Stimulated activated naive B cell treated with anti-CD40 and anti-IgM and Interleukin-4, amounts not matched to agents 10 μg/mL and 1 μg/mL and 100 μg/mL, for 72 hours (primary cell): ENCODE measurements at regions not wholly inside any gene's neighbourhood (a gene's known extent, or its start where the extent isn't known, plus 50 kb on each side); places are given as distances from the start of the nearest gene placed in this dataset.
"Not testable (repeated sequence)": the region's sequence is repeated elsewhere in the genome, so short reads cannot be mapped to it uniquely, and the experiment has no call there.

Source experiments
- ATAC-seq, 2 donors: fragments of 150-1000 bp; cut with Tn5 transposase; replicated peaks; 2 replicates each; pipeline ENCODE4 v1.10.0; 2021; ENCODE audit warnings: moderate library complexity in 1 of 2
- DNase-seq: peaks from one replicate; pipeline ENCODE4 v3.0.0; 2021
- H3K27ac Mint-ChIP-seq: one replicate; pipeline ENCODE4 v1.8.0; 2022; ENCODE audit warnings: mild to moderate bottlenecking, mixed read lengths
- H3K27me3 Mint-ChIP-seq, 2 donors: one replicate each; pipeline ENCODE4 v1.8.0; 2022; ENCODE audit warnings: mixed read lengths in 2 of 2
- H3K36me3 Mint-ChIP-seq, 2 donors: one replicate each; pipeline ENCODE4 v1.8.0; 2022; ENCODE audit warnings: mixed read lengths in 2 of 2, mild to moderate bottlenecking in 1 of 2
- H3K4me1 Mint-ChIP-seq, 2 donors: one replicate each; pipeline ENCODE4 v1.8.0; 2022; ENCODE audit warnings: mixed read lengths in 2 of 2, mild to moderate bottlenecking in 1 of 2
- H3K4me3 Mint-ChIP-seq, 2 donors: one replicate each; pipeline ENCODE4 v1.8.0; 2022; ENCODE audit warnings: mild to moderate bottlenecking in 2 of 2, mixed read lengths in 2 of 2, moderate library complexity in 1 of 2
- H3K9me3 Mint-ChIP-seq, 2 donors: one replicate each; pipeline ENCODE4 v1.8.0; 2022; ENCODE audit warnings: mixed read lengths in 2 of 2, mild to moderate bottlenecking in 1 of 2

GRCh38 chr13:78065141-78065540, 146.5 kb upstream of the EDNRB start:
- H3K27me3 Mint-ChIP-seq: peaks cover 0 to 6% of the 10 kb centered on the region in 2 donors
- ATAC-seq: no peak
- no peaks in the 10 kb centered on the region for H3K4me1 Mint-ChIP-seq
- DNase-seq: no peak
- no peak overlapping the region for H3K27ac Mint-ChIP-seq
- peaks cover 0 to 2% of the 10 kb centered on the region in 2 donors for H3K9me3 Mint-ChIP-seq
- no peak overlapping the region for H3K4me3 Mint-ChIP-seq
- H3K36me3 Mint-ChIP-seq: no peaks in the 10 kb centered on the region

GRCh38 chr13:78061806-78062205, 143.2 kb upstream of the EDNRB start:
- no peaks in the 10 kb centered on the region for H3K4me1 Mint-ChIP-seq
- no peaks in the 10 kb centered on the region for H3K36me3 Mint-ChIP-seq
- no peak overlapping the region for H3K4me3 Mint-ChIP-seq
- peaks cover 0 to 6% of the 10 kb centered on the region in 2 donors for H3K27me3 Mint-ChIP-seq
- H3K9me3 Mint-ChIP-seq: peaks cover 0 to 5% of the 10 kb centered on the region in 2 donors
- DNase-seq (no peak), ATAC-seq (no peak)
- no peak overlapping the region for H3K27ac Mint-ChIP-seq

GRCh38 chr13:78060966-78061365, 142.3 kb upstream of the EDNRB start:
- no peak overlapping the region for H3K4me3 Mint-ChIP-seq
- DNase-seq (no peak), ATAC-seq (no peak)
- peaks cover 6 to 11% of the 10 kb centered on the region in 2 donors for H3K9me3 Mint-ChIP-seq
- no peaks in the 10 kb centered on the region for H3K36me3 Mint-ChIP-seq
- no peaks in the 10 kb centered on the region for H3K4me1 Mint-ChIP-seq
- H3K27me3 Mint-ChIP-seq: peaks cover 0 to 6% of the 10 kb centered on the region in 2 donors
- H3K27ac Mint-ChIP-seq: no peak overlapping the region

GRCh38 chr13:78056865-78057264, 138.2 kb upstream of the EDNRB start:
- H3K9me3 Mint-ChIP-seq, ATAC-seq, DNase-seq, H3K36me3 Mint-ChIP-seq, H3K4me1 Mint-ChIP-seq, H3K27ac Mint-ChIP-seq, H3K4me3 Mint-ChIP-seq, H3K27me3 Mint-ChIP-seq: not testable (repeated sequence)

GRCh38 chr13:78054157-78054556, 135.5 kb upstream of the EDNRB start:
- DNase-seq: no peak
- Mint-ChIP-seq H3K36me3 (no peaks in the 10 kb centered on the region), H3K27ac (no peak overlapping the region), H3K4me3 (no peak overlapping the region), H3K4me1 (no peaks in the 10 kb centered on the region), H3K9me3 (peaks cover 6 to 7% of the 10 kb centered on the region in 2 donors), H3K27me3 (peaks cover 0 to 9% of the 10 kb centered on the region in 2 donors)
- ATAC-seq: no peak

- peaks cover 0 to 1% of the 10 kb centered on the region in 2 donors for H3K9me3 Mint-ChIP-seq
- no peak overlapping the region for H3K27ac Mint-ChIP-seq
- peaks cover 3 to 15% of the 10 kb centered on the region in 2 donors for H3K4me1 Mint-ChIP-seq
- no peak for DNase-seq
- no peak overlapping the region for H3K4me3 Mint-ChIP-seq
- no peak for ATAC-seq
- peaks cover 9 to 18% of the 10 kb centered on the region in 2 donors for H3K27me3 Mint-ChIP-seq
- no peaks in the 10 kb centered on the region for H3K36me3 Mint-ChIP-seq
These were observed 128.5 kb upstream of the EDNRB start for GRCh38 chr13:78047151-78047550.

- Mint-ChIP-seq H3K27ac (no peak overlapping the region), H3K4me3 (no peak overlapping the region), H3K36me3 (no peaks in the 10 kb centered on the region)
These were observed 127.7 kb upstream of the EDNRB start for GRCh38 chr13:78046331-78046730.

GRCh38 chr13:78045916-78046315, 127.3 kb upstream of the EDNRB start:
- Mint-ChIP-seq H3K9me3 (peaks cover 0 to 1% of the 10 kb centered on the region in 2 donors), H3K4me3 (no peak overlapping the region), H3K27me3 (peaks cover 13 to 22% of the 10 kb centered on the region in 2 donors), H3K27ac (no peak overlapping the region), H3K36me3 (no peaks in the 10 kb centered on the region), H3K4me1 (peaks cover 3 to 15% of the 10 kb centered on the region in 2 donors)
- ATAC-seq: peak in 1 of 2 donors; percentile 14
- DNase-seq: no peak

More at GRCh38 chr13:78046331-78046730, 127.7 kb upstream of the EDNRB start:
- Mint-ChIP-seq H3K4me1 (peaks cover 3 to 15% of the 10 kb centered on the region in 2 donors), H3K27me3 (peaks cover 13 to 22% of the 10 kb centered on the region in 2 donors), H3K9me3 (peaks cover 0 to 1% of the 10 kb centered on the region in 2 donors)
- DNase-seq (no peak), ATAC-seq (peak; percentile 86 to 94)

GRCh38 chr13:78041366-78041765, 122.7 kb upstream of the EDNRB start:
- not testable (repeated sequence) for H3K4me1 Mint-ChIP-seq, H3K9me3 Mint-ChIP-seq, H3K4me3 Mint-ChIP-seq, DNase-seq, ATAC-seq, H3K27ac Mint-ChIP-seq, H3K36me3 Mint-ChIP-seq
- H3K27me3 Mint-ChIP-seq: peaks cover 11 to 20% of the 10 kb centered on the region in 2 donors

- DNase-seq (no peak), ATAC-seq (no peak)
- Mint-ChIP-seq H3K27ac (no peak overlapping the region), H3K4me3 (no peak overlapping the region), H3K4me1 (peaks cover 0 to 1% of the 10 kb centered on the region in 2 donors), H3K9me3 (no peaks in the 10 kb centered on the region), H3K36me3 (no peaks in the 10 kb centered on the region), H3K27me3 (peaks cover 11 to 20% of the 10 kb centered on the region in 2 donors)
These were observed 121.7 kb upstream of the EDNRB start for GRCh38 chr13:78040205-78040830.

- Mint-ChIP-seq H3K36me3 (no peaks in the 10 kb centered on the region), H3K9me3 (no peaks in the 10 kb centered on the region), H3K27me3 (peaks cover 5 to 7% of the 10 kb centered on the region in 2 donors), H3K4me3 (no peak overlapping the region), H3K27ac (no peak overlapping the region), H3K4me1 (no peaks in the 10 kb centered on the region)
- no peak for ATAC-seq
- DNase-seq: no peak
These were observed 118.2 kb upstream of the EDNRB start for GRCh38 chr13:78036841-78037240.

- ATAC-seq: no peak
These were observed 116.9 kb upstream of the EDNRB start for GRCh38 chr13:78035500-78035899.

GRCh38 chr13:78033509-78033908, 114.9 kb upstream of the EDNRB start:
- ATAC-seq (no peak), DNase-seq (no peak)
- H3K27me3 Mint-ChIP-seq: peaks cover 0 to 6% of the 10 kb centered on the region in 2 donors
- no peak overlapping the region for H3K4me3 Mint-ChIP-seq
- no peaks in the 10 kb centered on the region for H3K36me3 Mint-ChIP-seq
- H3K27ac Mint-ChIP-seq: no peak overlapping the region
- no peaks in the 10 kb centered on the region for H3K9me3 Mint-ChIP-seq
- no peaks in the 10 kb centered on the region for H3K4me1 Mint-ChIP-seq

More at GRCh38 chr13:78035500-78035899, 116.9 kb upstream of the EDNRB start:
- DNase-seq: no peak
- no peak overlapping the region for H3K4me3 Mint-ChIP-seq
- no peaks in the 10 kb centered on the region for H3K36me3 Mint-ChIP-seq
- H3K27me3 Mint-ChIP-seq: peaks cover 3 to 5% of the 10 kb centered on the region in 2 donors
- no peak overlapping the region for H3K27ac Mint-ChIP-seq
- no peaks in the 10 kb centered on the region for H3K9me3 Mint-ChIP-seq
- no peaks in the 10 kb centered on the region for H3K4me1 Mint-ChIP-seq

GRCh38 chr13:78032132-78032531, 113.5 kb upstream of the EDNRB start:
- H3K36me3 Mint-ChIP-seq: no peaks in the 10 kb centered on the region
- ATAC-seq: no peak
- H3K27ac Mint-ChIP-seq: no peak overlapping the region
- no peaks in the 10 kb centered on the region for H3K9me3 Mint-ChIP-seq
- no peak for DNase-seq
- no peak overlapping the region for H3K4me3 Mint-ChIP-seq
- peaks cover 0 to 8% of the 10 kb centered on the region in 2 donors for H3K27me3 Mint-ChIP-seq
- no peaks in the 10 kb centered on the region for H3K4me1 Mint-ChIP-seq

- H3K4me1 Mint-ChIP-seq: no peaks in the 10 kb centered on the region
- H3K9me3 Mint-ChIP-seq: no peaks in the 10 kb centered on the region
- ATAC-seq (no peak), DNase-seq (no peak)
- no peak overlapping the region for H3K27ac Mint-ChIP-seq
- H3K4me3 Mint-ChIP-seq: no peak overlapping the region
- H3K27me3 Mint-ChIP-seq: peaks cover 0 to 9% of the 10 kb centered on the region in 2 donors
- H3K36me3 Mint-ChIP-seq: no peaks in the 10 kb centered on the region
These were observed 111.8 kb upstream of the EDNRB start for GRCh38 chr13:78030341-78030896.
